DMS114 treated with DMSO at 0.1 percent for 48 hours (cell line): ENCODE measurements at regions not wholly inside any gene's neighbourhood (a gene's known extent, or its start where the extent isn't known, plus 50 kb on each side); places are given as distances from the start of the nearest gene placed in this dataset.

Source experiments
- DNase-seq: peaks from one replicate; lab custom pipeline; 2025; ENCODE audit not compliant: unreplicated experiment; lab: John Stamatoyannopoulos, UW

- DNase-seq = no peak
Measured at GRCh38 chr11:134915881-134916280, 503.8 kb upstream of the B3GAT1 start.

- DNase-seq = no peak
Measured at GRCh38 chr11:134915212-134915611, 503.2 kb upstream of the B3GAT1 start.

GRCh38 chr11:134913999-134914590 lies 502.1 kb upstream of the B3GAT1 start:
- no peak for DNase-seq

GRCh38 chr11:134913391-134913790 lies 501.3 kb upstream of the B3GAT1 start:
- no peak for DNase-seq

- DNase-seq = no peak
Measured at GRCh38 chr11:134911514-134912180, 499.6 kb upstream of the B3GAT1 start.

DNA sequence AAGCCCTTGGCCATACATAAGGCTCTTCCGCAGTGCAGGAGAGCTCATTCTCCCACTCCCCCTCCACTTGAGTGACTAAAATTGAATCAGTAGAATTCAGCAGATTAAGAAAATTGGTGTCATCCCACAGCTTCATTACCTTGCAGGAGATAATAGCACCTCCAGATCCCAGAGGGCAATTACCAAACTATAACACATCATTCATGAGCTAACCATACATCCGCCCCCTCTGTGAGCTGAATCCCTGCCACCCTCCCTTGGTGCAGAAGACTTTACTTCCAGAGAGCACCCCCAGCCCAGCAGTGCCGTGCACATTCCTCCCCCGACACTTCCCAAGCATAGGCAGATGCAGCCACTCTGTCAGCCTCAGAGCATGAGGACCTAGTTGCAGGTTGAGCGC lies 496.5 kb upstream of the B3GAT1 start:
- no peak for DNase-seq

DNA sequence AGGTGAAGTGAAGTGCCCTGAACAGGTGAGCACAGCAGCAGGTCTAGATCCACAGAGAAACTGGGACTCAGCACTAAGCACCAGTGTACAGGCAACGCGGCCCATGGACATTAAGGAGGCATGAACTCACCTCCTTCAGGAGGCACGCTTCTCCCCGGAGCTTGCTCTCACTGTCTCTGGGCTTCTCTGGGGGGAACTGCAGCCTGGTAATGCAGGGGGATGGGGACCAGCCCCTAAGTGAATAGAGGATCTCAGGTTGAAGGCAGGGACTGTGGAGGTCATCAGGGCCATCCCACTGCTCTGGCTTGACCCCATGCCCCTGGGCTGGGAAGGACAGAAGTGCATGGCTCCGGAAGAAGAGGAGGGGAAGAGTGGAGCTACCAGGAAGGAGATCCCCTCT lies 495.6 kb upstream of the B3GAT1 start:
- no peak for DNase-seq

DNA sequence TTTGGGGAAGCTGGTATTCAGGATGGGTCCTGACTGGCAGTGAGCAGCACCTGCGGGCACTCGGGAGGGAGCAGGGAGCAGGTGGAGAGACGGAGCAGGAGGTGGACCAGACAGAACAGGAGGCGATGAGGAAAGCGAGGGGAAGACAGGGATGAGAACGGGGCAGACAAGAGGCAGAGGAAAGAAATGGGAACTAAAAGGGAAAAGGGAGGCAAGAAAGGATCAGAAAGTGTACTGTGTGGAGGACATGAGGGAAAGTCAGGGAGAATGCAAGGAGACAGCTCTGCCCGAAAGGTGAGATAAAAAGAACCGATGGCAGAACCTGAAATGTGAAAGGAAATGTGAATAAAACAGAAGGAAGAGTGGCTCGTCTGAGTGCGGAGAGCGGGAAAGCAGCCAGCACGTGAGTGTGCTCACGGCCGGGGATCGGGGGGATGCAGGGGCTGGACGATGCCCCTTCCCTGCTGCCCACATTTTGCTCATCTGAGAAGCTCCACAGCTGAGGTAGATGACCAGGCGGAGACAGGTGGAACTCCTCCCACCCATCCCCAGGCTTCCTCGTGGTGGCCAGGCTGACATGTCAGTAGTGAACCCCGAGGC lies 494.4 kb upstream of the B3GAT1 start:
- DNase-seq = no peak

- no peak for DNase-seq
Measured at GRCh38 chr11:134905928-134906327, 493.9 kb upstream of the B3GAT1 start.

- no peak for DNase-seq
Measured at GRCh38 chr11:134905517-134905916, 493.5 kb upstream of the B3GAT1 start.

- no peak for DNase-seq
Measured at GRCh38 chr11:134904103-134904790, 492.2 kb upstream of the B3GAT1 start.

- DNase-seq = no peak
Measured at GRCh38 chr11:134901955-134902918, 490.2 kb upstream of the B3GAT1 start.

DNA sequence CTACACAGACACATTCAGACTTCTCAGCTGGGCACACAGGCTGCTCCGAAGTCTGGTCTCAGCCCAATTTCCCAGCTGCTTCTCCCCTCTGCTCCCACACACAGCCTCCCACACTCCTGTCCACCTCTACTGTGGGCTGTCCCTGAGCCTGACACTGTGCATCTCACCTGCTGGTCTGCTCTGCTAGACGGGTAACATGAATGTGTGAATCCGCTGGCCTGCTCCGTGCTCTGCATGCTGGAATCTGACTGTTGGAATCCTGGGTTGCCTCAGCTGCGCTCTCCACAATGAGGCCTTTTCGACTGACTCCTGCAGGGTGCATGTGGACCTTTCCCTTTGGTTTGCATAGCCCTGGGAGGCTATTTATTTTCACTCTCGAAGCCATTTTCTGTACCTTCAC lies 489.5 kb upstream of the B3GAT1 start:
- DNase-seq = no peak

GRCh38 chr11:134893810-134894685 lies 482.0 kb upstream of the B3GAT1 start:
- DNase-seq = no peak

DNA sequence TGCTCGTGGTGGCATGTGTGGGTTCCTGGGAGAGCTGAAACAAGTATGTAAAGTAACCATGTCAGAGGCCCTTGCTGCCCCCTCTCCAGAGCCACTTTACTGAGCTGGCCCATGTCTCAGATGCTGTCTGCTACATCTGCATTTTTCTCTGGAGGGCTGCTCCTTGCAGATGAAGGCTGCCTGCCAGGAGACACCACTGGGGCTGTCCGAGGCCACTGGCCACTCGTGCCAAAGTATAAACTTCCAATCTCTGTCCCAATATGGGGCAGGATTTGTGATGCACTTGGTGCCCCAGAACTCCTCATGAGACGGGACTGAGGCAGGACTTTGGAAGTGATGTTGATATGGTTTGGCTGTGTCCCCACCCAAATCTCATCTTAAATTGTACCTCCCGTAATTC lies 478.4 kb upstream of the B3GAT1 start:
- DNase-seq = no peak

DNA sequence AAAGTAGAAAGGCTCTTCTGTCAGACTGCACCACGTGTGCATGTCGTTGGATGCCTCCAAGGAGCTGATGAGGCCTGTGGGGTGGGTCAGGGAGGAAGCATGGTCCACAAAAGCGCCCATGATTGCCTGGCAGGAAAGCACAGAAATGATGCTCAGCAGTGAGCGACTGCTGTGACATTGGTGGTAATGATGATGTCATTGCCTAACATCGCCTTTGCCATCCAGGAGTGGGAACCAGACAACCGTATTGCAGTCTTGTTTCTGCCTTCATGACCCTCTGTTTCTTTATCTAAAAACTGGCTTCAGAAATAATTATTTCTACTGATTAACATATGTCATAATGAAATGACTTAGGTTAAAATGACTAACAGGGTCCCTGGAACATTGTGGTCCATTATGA lies 477.8 kb upstream of the B3GAT1 start:
- no peak for DNase-seq

DNA sequence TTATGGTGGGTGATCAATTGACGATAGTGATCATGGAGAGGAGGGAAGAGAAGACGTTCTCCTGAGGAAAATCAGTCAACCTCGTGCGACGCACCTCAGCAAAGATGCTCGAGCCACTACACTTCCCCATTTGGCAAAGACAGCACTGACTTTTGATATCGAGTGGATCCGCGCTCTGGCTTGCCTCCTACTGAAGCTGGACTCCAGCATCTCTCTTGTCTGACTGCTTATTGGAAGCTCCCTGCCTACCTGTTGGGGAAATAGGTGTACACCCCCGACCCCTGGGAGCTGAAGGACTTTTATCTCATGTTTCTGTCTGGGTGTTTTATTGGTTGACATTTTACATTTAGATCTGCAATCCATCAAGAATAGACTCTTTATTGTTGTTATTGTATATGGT lies 476.8 kb upstream of the B3GAT1 start:
- DNase-seq = no peak

DNA sequence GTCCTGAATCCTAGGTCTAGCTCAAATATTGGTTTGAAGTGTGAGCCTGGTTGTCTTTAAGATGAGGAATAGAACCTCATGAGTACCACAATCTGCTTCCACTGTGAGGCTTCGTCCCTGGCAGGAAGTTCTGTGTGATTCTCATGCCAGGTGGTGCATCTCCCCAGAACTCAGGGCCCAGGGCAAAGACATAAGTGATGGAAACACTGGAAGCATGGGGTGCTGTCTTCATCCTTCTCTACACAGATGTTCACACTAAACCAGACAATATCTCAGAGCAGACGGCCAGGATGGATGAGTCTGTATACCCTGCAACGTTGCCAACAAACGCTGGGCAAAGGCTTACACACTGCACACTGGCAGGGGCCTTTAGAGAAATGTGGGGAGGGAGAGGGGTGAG lies 475.9 kb upstream of the B3GAT1 start:
- DNase-seq = no peak

DNA sequence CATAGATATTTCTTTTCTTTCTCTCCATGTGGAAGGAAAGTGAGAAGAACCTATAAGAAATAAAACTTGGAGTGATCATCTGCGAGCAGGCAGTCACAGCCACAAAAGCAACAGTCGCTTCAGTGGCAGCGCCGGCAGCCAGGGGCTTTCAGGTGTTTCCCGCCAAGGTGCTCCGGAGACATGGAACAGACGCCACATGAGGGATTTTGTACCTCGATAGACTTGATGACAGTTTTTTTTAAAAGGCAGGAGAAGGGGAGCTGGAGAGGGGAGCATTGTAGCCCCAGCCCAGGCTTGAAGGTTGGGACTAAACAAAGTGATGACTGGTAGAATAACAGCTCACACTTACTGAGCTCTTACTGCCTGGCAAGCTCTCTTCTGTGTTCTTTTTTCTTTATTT lies 471.4 kb upstream of the B3GAT1 start:
- no peak for DNase-seq

DNA sequence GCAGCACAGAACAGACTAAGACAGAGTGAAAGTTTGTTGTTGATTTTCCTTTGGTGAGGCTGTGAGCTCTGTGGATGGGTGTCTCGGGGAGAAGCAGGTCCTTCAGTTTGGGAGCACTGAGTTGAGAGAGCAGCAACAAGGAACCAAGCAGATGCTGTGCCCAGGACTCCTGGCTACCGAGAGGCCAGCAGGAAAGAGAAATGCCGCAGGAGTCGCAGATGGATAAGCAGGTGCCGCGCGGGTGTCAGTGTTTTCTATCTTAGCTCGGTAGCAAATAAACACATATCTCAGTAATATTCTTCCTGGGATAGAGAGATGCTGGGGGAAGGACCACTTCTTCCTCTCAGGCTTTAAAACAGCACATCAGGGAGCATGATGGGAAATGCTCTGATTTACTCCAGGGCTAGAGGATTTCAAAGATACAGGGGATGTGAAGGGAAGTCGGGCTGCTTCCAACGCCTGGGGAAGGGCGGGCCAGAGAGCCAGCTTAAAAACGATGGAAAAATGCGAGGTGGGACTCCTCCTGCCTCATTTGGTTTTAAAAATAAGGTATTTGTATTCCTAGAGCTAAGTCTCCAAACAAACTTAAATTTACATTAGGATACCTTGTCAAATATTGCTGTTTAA lies 470.7 kb upstream of the B3GAT1 start:
- DNase-seq = no peak
